ENCODE measurements at regions not wholly inside any gene's neighbourhood (a gene's known extent, or its start where the extent isn't known, plus 50 kb on each side); places are given as distances from the start of the nearest gene placed in this dataset.

- no peak overlapping the region for H3K27ac Mint-ChIP-seq
- POLR2A ChIA-PET = no interaction called here
- CTCF ChIA-PET = no interaction called here
- no peaks in the 10 kb centered on the region for H3K36me3 Mint-ChIP-seq (ENCODE audit: low read depth)
- Histone ChIP-seq H3K27me3 (ENCODE audit: control insufficient read depth in 1 of 2, insufficient read depth in 2 of 2, low read length in 2 of 2) (no peaks in the 10 kb centered on the region), H3K36me3 (ENCODE audit: insufficient read depth, low read length) (no peaks in the 10 kb centered on the region), H3K9me3 (ENCODE audit: control insufficient read depth in 1 of 2, insufficient read depth in 1 of 2, low read length in 2 of 2) (no peaks in the 10 kb centered on the region), H3K4me1 (ENCODE audit: insufficient read depth, low read length) (peaks cover 20% of the 10 kb centered on the region), H3K4me3 (ENCODE audit: low read length) (no peak overlapping the region), H3K27ac (ENCODE audit: low read depth in 1 of 2, low read length in 2 of 2) (no peak overlapping the region)
- peak in 1 of 14 experiments; percentile 3 for DNase-seq
- H3K9me3 Mint-ChIP-seq = no peaks in the 10 kb centered on the region
- no peak for TF ChIP-seq CTCF (IDR thresholded peaks at IDR 0.05)
- H3K4me3 Mint-ChIP-seq = no peak overlapping the region
- no peaks in the 10 kb centered on the region for H3K27me3 Mint-ChIP-seq
- intact Hi-C loops (cut with DNase I, micrococcal nuclease) = no loop called here
- peaks cover 9% of the 10 kb centered on the region for H3K4me1 Mint-ChIP-seq (ENCODE audit: low read depth)
- ATAC-seq (ENCODE audit: poor library complexity) = no peak
Measured at GRCh38 chr9:129316281-129317030, 138.4 kb upstream of the IER5L start.

GRCh38 chr9:129313331-129313955 lies 135.4 kb upstream of the IER5L start:
- peak in 1 of 14 experiments; percentile 15 for DNase-seq

More at GRCh38 chr9:129313331-129313955, 135.4 kb upstream of the IER5L start:
- H3K4me1 ChIP-seq (ENCODE audit: insufficient read depth, low read length) = no peaks in the 10 kb centered on the region
- Mint-ChIP-seq H3K27ac (no peak overlapping the region), H3K4me1 (ENCODE audit: low read depth) (no peaks in the 10 kb centered on the region), H3K9me3 (no peaks in the 10 kb centered on the region), H3K27me3 (no peaks in the 10 kb centered on the region), H3K4me3 (no peak overlapping the region), H3K36me3 (ENCODE audit: low read depth) (no peaks in the 10 kb centered on the region)
- no peaks in the 10 kb centered on the region for H3K36me3 ChIP-seq (ENCODE audit: insufficient read depth, low read length)
- no peak overlapping the region for H3K4me3 ChIP-seq (ENCODE audit: low read length)
- no peak overlapping the region for H3K27ac ChIP-seq (ENCODE audit: low read depth in 1 of 2, low read length in 2 of 2)
- ChIA-PET CTCF (no interaction called here), POLR2A (no interaction called here)
- H3K9me3 ChIP-seq (ENCODE audit: control insufficient read depth in 1 of 2, insufficient read depth in 1 of 2, low read length in 2 of 2) = no peaks in the 10 kb centered on the region
- intact Hi-C loops (cut with DNase I, micrococcal nuclease) = no loop called here
- ATAC-seq (ENCODE audit: poor library complexity) = no peak
- TF ChIP-seq CTCF (IDR thresholded peaks at IDR 0.05) = no peak
- no peaks in the 10 kb centered on the region for H3K27me3 ChIP-seq (ENCODE audit: control insufficient read depth in 1 of 2, insufficient read depth in 2 of 2, low read length in 2 of 2)

All from CD4-positive, alpha-beta T cell (primary cell).